Activated T-cell treated with anti-CD3 and anti-CD28 coated beads, Interleukin-2, amount 50 U/mL, for 24 hours (primary cell): ENCODE measurements at regions not wholly inside any gene's neighbourhood (a gene's known extent, or its start where the extent isn't known, plus 50 kb on each side); places are given as distances from the start of the nearest gene placed in this dataset.

Experiments used
- DNase-seq: peaks from one replicate; pipeline ENCODE4 v3.0.0-alpha.2; 2020
- H3K27ac Mint-ChIP-seq: 2 replicates; pipeline ENCODE4 v1.8.0; 2020; ENCODE audit warnings: mild to moderate bottlenecking, mixed read lengths
- H3K27me3 Mint-ChIP-seq: 2 replicates; pipeline ENCODE4 v1.8.0; 2020; ENCODE audit warnings: mixed read lengths
- H3K36me3 Mint-ChIP-seq: 2 replicates; pipeline ENCODE4 v1.8.0; 2020; ENCODE audit warnings: low read depth, mixed read lengths
- H3K4me1 Mint-ChIP-seq: 2 replicates; pipeline ENCODE4 v1.8.0; 2020; ENCODE audit warnings: low read depth, mixed read lengths
- H3K4me3 Mint-ChIP-seq: 2 replicates; pipeline ENCODE4 v1.8.0; 2020; ENCODE audit warnings: mild to moderate bottlenecking, moderate library complexity, mixed read lengths
- H3K9me3 Mint-ChIP-seq: 2 replicates; pipeline ENCODE4 v1.8.0; 2020; ENCODE audit warnings: mixed read lengths

DNA sequence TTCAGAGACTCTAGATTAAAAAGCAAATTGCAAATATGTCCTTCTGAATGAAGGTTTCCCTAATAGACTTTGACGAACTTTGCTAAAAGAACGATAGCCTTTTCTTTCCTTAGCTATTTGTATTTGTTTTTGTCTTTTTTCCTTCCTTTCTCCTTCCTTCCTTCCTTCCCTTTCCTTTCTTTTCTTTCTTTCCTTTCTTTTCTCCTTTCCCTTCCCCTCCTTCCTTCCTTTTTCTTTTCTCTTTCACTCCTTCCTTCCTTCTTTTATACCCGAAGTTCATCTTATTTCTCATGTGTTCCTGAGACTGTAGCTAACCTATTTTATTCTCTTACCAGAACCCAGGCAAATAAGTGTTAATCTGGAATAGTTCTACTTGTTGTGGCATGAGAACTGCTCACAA is 381.2 kb upstream of the RUNX1 start:
- Mint-ChIP-seq H3K4me3 (no peak overlapping the region), H3K4me1 (peaks cover 29% of the 10 kb centered on the region), H3K9me3 (peaks cover 34% of the 10 kb centered on the region), H3K36me3 (peaks cover 13% of the 10 kb centered on the region), H3K27ac (no peak overlapping the region), H3K27me3 (peaks cover 20% of the 10 kb centered on the region)
- DNase-seq: no peak

DNA sequence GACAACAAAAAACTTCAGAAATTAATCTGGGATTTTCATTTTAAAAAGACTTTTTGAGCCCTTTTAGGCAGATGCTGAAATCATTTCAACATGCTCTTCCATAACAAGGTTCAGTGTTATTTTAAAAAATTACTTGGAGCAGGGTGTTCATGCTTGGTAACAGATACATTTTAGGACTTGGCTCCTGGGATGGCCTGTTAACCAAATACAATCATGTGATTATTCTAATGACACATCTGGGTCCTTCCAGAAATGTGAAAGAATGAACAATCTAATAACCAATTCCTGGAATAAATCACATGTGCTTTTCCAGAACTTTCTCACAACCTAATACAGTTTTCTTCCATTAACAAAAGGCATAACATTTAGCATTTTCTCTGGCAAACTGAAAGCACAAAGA is 379.8 kb upstream of the RUNX1 start:
- Mint-ChIP-seq H3K4me1 (peaks cover 30% of the 10 kb centered on the region), H3K27ac (no peak overlapping the region), H3K27me3 (peaks cover 20% of the 10 kb centered on the region), H3K36me3 (peaks cover 13% of the 10 kb centered on the region), H3K4me3 (no peak overlapping the region), H3K9me3 (peaks cover 23% of the 10 kb centered on the region)
- no peak for DNase-seq

DNA sequence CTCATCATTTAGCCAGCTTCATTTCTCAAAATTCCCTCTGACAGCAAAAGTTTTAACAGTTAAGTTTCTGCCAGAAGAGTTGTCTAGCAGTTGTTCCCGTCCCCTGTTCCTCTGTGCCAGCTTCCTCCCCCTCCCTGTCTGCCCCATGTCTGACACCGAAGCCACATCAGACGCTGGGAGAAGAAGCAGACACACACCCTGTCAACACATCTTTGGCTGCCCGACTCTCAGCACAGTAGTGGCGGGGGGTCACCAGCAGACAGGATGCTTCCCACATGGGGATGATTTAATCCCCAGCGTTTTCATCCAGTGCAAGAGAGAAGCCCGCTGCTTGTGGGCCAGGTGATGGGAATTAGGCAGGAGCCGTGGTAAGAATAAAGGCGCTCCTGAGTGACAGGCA is 379.4 kb upstream of the RUNX1 start:
- Mint-ChIP-seq H3K27me3 (peaks cover 18% of the 10 kb centered on the region), H3K9me3 (peaks cover 19% of the 10 kb centered on the region), H3K27ac (peak overlapping the region; percentile 69), H3K36me3 (peaks cover 13% of the 10 kb centered on the region), H3K4me1 (peaks cover 32% of the 10 kb centered on the region), H3K4me3 (peak overlapping the region; percentile 46)
- DNase-seq: peak; percentile 55

DNA sequence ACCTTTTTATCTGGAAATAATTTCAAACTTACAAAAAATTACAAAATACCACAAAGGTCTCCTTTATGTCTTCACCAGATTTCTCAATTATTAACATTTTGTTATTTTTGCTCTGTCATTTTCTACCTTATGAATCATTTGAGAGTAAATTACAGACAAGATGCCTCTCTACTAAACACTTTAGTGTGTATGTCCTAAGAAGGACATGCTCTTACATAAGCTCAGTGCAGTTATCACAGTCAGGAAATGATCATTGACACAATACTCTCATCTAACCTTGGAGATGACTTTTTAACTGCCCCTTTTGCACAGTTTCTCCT is 378.9 kb upstream of the RUNX1 start:
- Mint-ChIP-seq H3K4me1 (peaks cover 32% of the 10 kb centered on the region), H3K9me3 (peaks cover 13% of the 10 kb centered on the region), H3K36me3 (peaks cover 12% of the 10 kb centered on the region), H3K4me3 (no peak overlapping the region), H3K27ac (peak overlapping the region; percentile 47), H3K27me3 (peaks cover 18% of the 10 kb centered on the region)
- no peak for DNase-seq

DNA sequence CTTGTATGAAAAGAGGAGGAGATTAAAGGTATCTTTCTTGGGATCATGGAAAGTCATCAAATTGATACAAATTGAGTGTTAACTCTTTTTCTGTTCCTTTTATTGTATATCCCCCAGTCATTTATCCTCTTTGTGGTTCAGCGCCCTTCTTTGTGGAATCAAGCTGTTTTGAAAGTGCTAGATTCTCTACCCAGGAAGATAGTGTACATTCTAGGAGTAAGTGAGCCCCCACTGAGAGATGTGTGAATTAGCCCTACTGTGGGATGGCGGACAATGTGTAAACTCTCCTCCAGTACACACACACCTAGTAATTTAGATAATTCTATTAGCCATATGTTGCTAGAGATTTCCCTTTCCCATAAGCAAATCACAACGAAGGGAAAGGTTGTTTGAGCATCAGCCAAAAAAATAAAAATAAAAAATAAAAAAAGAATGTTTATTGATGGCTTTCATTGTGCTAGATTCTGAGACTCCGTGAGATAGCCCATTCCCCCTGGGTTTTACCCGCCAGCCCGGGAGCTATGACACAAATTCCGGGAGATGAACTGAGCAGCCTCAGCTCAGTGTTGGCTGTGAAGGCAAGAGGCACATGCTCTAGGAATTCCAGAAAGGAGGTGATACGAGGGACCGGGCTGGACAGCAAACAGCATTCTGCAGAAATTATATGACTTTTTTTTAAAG is 378.4 kb upstream of the RUNX1 start:
- peaks cover 32% of the 10 kb centered on the region for H3K4me1 Mint-ChIP-seq
- peak overlapping the region; percentile 57 for H3K27ac Mint-ChIP-seq
- H3K36me3 Mint-ChIP-seq: peaks cover 7% of the 10 kb centered on the region

DNA sequence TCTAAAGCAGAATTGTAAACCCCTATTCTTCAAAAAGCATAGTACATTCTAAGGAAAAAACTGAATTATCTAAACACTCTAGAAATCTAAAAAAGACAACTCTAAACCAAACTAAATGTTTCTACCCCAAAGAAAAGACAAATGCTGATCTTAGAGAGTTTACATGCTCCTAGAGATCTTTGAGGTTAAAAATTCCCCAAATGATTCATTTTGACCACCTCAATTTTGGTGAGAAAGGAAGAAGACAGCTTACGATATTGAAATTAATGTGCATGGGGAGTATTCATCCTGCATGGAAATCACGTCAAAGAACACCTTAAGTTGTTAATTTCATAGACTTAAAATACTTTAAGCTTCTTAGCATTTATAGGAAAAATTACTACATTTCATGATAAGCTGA is 377.8 kb upstream of the RUNX1 start:
- no peak overlapping the region for H3K4me3 Mint-ChIP-seq
- peaks cover 32% of the 10 kb centered on the region for H3K4me1 Mint-ChIP-seq
- peaks cover 22% of the 10 kb centered on the region for H3K27me3 Mint-ChIP-seq
- DNase-seq: no peak
- H3K27ac Mint-ChIP-seq: peak overlapping the region; percentile 57
- H3K9me3 Mint-ChIP-seq: peaks cover 14% of the 10 kb centered on the region
- H3K36me3 Mint-ChIP-seq: peaks cover 6% of the 10 kb centered on the region

More for the DNA sequence above, 378.4 kb upstream of the RUNX1 start:
- DNase-seq: no peak
- Mint-ChIP-seq H3K27me3 (peaks cover 19% of the 10 kb centered on the region), H3K9me3 (peaks cover 12% of the 10 kb centered on the region), H3K4me3 (no peak overlapping the region)

DNA sequence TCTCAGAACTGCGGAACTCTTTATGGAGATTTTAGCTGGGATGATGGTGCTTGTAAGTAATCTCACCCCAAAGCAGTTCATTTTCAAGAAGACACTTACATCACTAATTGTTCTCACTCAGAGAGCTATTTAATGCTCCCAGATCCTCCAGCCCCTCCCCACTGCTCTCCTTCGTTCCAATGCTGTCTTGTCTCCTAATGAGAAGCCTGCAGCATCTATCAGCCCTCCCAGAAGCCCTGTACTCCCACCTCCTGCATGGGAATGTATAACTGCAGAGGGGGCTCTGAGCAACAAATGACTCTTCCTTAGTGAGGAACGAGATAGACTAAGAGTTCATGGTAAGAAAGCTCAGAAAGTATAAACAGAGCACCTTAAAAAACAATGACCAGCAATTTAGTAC is 377.4 kb upstream of the RUNX1 start:
- Mint-ChIP-seq H3K4me3 (no peak overlapping the region), H3K36me3 (peaks cover 3% of the 10 kb centered on the region), H3K27ac (peak overlapping the region; percentile 57), H3K9me3 (peaks cover 15% of the 10 kb centered on the region), H3K4me1 (peaks cover 32% of the 10 kb centered on the region), H3K27me3 (peaks cover 25% of the 10 kb centered on the region)
- no peak for DNase-seq

DNA sequence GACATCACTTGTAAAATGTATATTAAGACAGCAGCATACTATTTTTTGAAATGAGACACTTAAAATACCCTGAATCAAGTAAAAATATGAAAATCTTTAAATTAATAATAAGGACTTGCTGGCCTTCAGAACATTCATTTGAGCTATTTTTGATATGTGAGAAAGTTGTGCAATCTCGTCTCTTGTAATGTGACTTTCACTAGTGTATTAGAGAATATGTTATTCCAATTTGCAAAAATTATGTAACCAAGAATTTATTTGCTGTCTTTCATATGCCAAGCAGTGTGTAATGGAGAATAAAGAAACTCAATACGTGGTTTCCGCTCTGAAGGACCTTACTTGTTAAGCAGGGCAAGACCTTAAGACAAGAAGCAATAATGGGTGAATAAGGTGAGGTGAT is 375.0 kb upstream of the RUNX1 start:
- no peak overlapping the region for H3K4me3 Mint-ChIP-seq
- no peak for DNase-seq
- H3K36me3 Mint-ChIP-seq: no peaks in the 10 kb centered on the region
- H3K4me1 Mint-ChIP-seq: peaks cover 32% of the 10 kb centered on the region
- H3K9me3 Mint-ChIP-seq: peaks cover 17% of the 10 kb centered on the region
- H3K27me3 Mint-ChIP-seq: peaks cover 18% of the 10 kb centered on the region
- no peak overlapping the region for H3K27ac Mint-ChIP-seq

DNA sequence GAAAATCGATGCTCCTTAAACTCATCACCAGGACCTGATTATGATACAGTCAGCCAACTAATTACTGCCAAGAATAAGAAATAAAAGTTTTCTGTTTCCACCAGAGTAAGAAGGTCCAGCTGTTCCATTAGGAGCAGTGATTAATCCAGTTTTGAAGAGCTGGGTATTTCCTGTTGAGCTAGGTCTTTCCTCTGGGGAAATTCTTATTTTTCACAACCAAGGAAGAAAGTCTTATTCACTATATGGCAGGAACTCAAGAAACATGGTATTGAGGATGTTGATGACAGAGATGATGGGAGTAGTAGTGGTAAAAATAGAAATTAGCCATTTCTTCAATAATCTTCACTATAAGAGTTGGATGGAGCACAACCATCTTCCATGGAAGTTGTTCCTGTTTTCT is 374.6 kb upstream of the RUNX1 start:
- H3K36me3 Mint-ChIP-seq: no peaks in the 10 kb centered on the region
- peaks cover 15% of the 10 kb centered on the region for H3K27me3 Mint-ChIP-seq
- DNase-seq: no peak
- no peak overlapping the region for H3K4me3 Mint-ChIP-seq
- peaks cover 17% of the 10 kb centered on the region for H3K9me3 Mint-ChIP-seq
- H3K27ac Mint-ChIP-seq: no peak overlapping the region
- H3K4me1 Mint-ChIP-seq: peaks cover 28% of the 10 kb centered on the region

DNA sequence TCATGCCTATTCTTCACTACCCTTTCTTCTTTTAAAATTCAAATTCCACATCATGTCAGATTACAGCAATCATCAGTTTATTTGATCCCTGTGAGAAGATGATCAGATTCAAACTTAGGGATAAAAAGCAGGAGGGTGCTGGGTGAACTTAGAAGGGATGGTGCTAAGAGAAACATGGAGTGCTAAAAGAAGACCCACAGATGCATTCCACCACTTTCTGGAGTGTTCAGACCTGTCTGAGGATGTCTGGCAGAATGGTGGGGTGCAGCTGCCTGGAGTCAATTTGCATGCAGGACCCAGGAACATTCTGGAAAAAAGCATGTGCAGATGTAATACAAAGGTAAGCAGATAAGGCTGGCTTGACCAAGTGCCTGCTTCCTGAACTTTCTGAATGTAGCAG is 372.9 kb upstream of the RUNX1 start:
- no peaks in the 10 kb centered on the region for H3K36me3 Mint-ChIP-seq
- H3K9me3 Mint-ChIP-seq: peaks cover 19% of the 10 kb centered on the region
- H3K27me3 Mint-ChIP-seq: peaks cover 7% of the 10 kb centered on the region
- H3K27ac Mint-ChIP-seq: no peak overlapping the region
- no peak for DNase-seq
- no peak overlapping the region for H3K4me3 Mint-ChIP-seq
- peaks cover 12% of the 10 kb centered on the region for H3K4me1 Mint-ChIP-seq

DNA sequence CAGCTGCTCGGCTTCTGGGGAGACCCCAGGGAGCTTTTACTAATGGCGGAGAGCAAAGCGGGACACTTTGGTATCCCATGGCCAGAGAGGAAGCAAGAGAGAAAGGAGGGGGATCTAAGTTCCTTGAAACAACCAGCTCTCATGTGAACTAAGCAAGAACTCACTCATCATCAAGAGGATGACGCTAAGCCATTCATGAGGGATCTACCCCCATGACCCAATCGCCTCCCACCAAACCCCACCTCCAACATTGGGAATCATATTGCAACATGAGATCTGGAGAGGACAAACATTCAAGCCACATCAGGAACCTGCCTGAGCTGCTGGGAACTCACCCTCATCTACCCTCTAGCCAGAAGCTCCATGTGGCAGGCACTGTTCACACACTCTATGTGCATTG is 372.1 kb upstream of the RUNX1 start:
- peaks cover 19% of the 10 kb centered on the region for H3K9me3 Mint-ChIP-seq
- no peak overlapping the region for H3K4me3 Mint-ChIP-seq
- no peak overlapping the region for H3K27ac Mint-ChIP-seq
- peaks cover 4% of the 10 kb centered on the region for H3K4me1 Mint-ChIP-seq
- no peaks in the 10 kb centered on the region for H3K36me3 Mint-ChIP-seq
- H3K27me3 Mint-ChIP-seq: peaks cover 7% of the 10 kb centered on the region
- DNase-seq: no peak

DNA sequence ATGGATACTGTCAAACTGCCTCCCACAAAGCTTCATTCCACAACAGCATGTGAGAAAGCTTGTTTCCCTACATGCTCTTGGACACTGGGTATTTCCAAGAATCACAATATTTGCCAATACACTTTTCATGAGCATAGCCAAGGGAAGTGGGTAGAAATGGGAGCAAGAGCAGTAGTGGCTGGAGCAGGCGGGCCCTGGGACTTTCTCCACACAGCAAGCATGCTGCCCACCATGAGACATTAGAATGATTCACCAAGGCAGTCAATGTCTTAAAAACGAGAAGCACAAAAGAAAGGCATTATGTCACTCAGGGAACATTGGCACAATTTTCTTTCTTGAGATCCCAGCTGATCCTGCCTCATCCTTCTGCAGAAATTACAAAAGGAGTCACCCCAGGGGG is 371.6 kb upstream of the RUNX1 start:
- Mint-ChIP-seq H3K27me3 (peaks cover 7% of the 10 kb centered on the region), H3K4me3 (no peak overlapping the region), H3K36me3 (no peaks in the 10 kb centered on the region), H3K9me3 (peaks cover 19% of the 10 kb centered on the region), H3K4me1 (peaks cover 3% of the 10 kb centered on the region), H3K27ac (no peak overlapping the region)
- DNase-seq: no peak

DNA sequence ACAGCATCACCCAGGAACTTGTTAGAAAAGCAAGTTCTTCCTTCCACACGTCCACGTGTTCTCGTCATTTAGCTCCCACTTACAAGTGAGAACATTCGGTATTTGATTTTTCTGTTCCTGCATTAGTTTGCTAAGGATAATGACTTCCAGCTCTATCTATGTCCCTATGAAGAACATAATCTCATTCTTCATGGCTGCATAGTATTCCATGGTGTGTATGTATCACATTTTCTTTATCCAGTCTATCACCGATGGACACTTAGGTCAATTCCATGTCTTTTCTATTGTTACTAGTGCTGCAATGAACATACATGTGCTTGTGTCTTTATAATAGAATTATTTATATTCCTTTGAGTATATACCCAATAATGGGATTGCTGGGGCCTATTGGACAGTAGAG is 368.7 kb upstream of the RUNX1 start:
- Mint-ChIP-seq H3K9me3 (peaks cover 19% of the 10 kb centered on the region), H3K27ac (no peak overlapping the region), H3K4me1 (no peaks in the 10 kb centered on the region), H3K4me3 (no peak overlapping the region), H3K36me3 (no peaks in the 10 kb centered on the region), H3K27me3 (peaks cover 9% of the 10 kb centered on the region)
- DNase-seq: no peak

DNA sequence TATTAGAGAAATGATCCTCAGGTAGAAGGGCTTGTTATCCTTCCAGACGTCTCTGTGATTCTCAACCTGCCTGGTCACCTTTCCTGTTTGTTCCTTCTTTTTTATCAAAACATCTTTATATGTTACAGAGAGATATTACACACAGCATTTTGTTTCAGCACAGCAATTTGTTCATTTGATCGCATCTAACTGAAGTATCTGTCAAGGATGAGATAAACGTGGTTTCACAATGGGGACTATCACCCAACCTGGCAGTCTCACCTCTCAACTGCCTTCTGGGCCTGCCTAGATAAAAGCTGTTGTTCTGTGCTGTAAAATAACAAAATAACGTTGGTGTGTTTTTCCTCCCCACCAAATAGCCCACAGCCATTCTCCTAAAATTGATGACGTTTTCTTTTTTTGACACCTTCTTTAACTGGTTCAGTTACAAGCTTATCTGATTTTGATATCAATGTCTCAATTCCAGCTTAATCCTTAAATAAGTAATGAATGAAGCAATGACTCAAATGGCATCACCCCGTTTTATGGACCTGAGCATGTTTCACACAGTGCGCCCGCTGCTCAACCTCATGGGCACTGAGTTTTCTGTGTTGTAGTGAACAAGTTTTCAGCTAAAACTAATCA is 367.9 kb upstream of the RUNX1 start:
- H3K27me3 Mint-ChIP-seq: peaks cover 9% of the 10 kb centered on the region
- DNase-seq: no peak
- H3K4me1 Mint-ChIP-seq: no peaks in the 10 kb centered on the region

DNA sequence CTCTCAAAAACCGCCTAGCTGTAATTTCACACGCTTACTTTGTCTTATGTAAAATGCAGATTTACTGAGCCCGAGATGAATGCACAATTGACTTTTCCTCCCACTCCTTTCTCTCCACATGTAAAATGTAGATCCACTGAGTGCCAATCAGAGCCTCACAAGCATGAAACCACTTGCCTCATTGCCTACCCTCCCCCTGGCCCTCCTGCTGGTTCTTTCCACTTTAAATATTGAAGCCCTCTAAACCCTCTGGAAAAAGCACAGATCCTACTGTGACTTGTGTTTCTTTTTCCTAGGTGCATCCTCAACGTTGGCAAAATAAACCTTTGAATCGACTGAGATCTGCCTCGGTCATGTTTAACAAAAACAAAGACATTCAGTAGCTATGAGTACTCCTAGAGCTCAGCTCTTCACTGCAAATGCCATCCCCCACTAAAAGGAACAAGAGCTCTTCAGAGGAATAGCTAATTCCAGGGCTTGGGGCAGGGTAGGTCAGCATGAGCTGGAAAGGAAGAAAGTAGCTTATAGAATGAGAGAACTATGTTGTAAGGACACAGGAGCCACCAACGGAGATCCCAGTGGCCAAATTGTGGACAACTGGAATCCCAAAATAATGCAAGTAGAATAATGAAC is 365.5 kb upstream of the RUNX1 start:
- H3K27me3 Mint-ChIP-seq: peaks cover 18% of the 10 kb centered on the region
- no peaks in the 10 kb centered on the region for H3K4me1 Mint-ChIP-seq
- peaks cover 2% of the 10 kb centered on the region for H3K9me3 Mint-ChIP-seq
- no peaks in the 10 kb centered on the region for H3K36me3 Mint-ChIP-seq
- no peak overlapping the region for H3K4me3 Mint-ChIP-seq
- no peak for DNase-seq
- no peak overlapping the region for H3K27ac Mint-ChIP-seq

More for the DNA sequence above, 367.9 kb upstream of the RUNX1 start:
- H3K9me3 Mint-ChIP-seq: peaks cover 13% of the 10 kb centered on the region
- H3K36me3 Mint-ChIP-seq: no peaks in the 10 kb centered on the region
- no peak overlapping the region for H3K27ac Mint-ChIP-seq
- H3K4me3 Mint-ChIP-seq: no peak overlapping the region
